Esophagus (tissue), 2 donors: ENCODE measurements at regions not wholly inside any gene's neighbourhood (a gene's known extent, or its start where the extent isn't known, plus 50 kb on each side); places are given as distances from the start of the nearest gene placed in this dataset.

ENCODE experiments used
- H3K27ac ChIP-seq, 2 donors: one replicate each; pipeline ENCODE4 v1.5.1; 2013; ENCODE audit warnings: low read depth in 2 of 2, mild to moderate bottlenecking in 2 of 2, inconsistent platforms in 1 of 2, low read length in 1 of 2, moderate library complexity in 1 of 2
- H3K27me3 ChIP-seq, 2 donors: one replicate each; pipeline ENCODE4 v1.6.1; 2013; ENCODE audit warnings: low read length in 2 of 2, control low read depth in 1 of 2, mild to moderate bottlenecking in 1 of 2; ENCODE audit not compliant: insufficient read depth in 2 of 2, control insufficient read depth in 1 of 2
- H3K36me3 ChIP-seq, 2 donors: one replicate each; pipeline ENCODE4 v1.6.1; 2013; ENCODE audit warnings: low read length in 1 of 2; ENCODE audit not compliant: control insufficient read depth in 2 of 2, insufficient read depth in 2 of 2
- H3K4me1 ChIP-seq, 2 donors: one replicate each; pipeline ENCODE4 v1.6.1; 2013; ENCODE audit warnings: low read length in 1 of 2; ENCODE audit not compliant: control insufficient read depth in 2 of 2, insufficient read depth in 2 of 2
- H3K4me3 ChIP-seq, 2 donors: one replicate each; pipeline ENCODE4 v1.5.1; 2013; ENCODE audit warnings: low read length in 2 of 2, mild to moderate bottlenecking in 2 of 2, low read depth in 1 of 2, moderate library complexity in 1 of 2
- H3K9me3 ChIP-seq, 2 donors: one replicate each; pipeline ENCODE4 v1.6.1; 2013; ENCODE audit warnings: mild to moderate bottlenecking in 2 of 2, low read depth in 1 of 2, low read length in 1 of 2, moderate library complexity in 1 of 2; ENCODE audit not compliant: control insufficient read depth in 2 of 2, insufficient read depth in 1 of 2
- WGBS, 2 donors: extraction: QIAGEN DNeasy Blood & Tissue Kit; methylation state at CpG; one replicate each; pipeline ENCODE4 v1.1.7; 2013; 5-methylcytosine and 5-hydroxymethylcytosine counted together
- donor health status: healthy with polysubstance abuse.
- donor health status: Bipolar disorder and iron deficiency.

DNA sequence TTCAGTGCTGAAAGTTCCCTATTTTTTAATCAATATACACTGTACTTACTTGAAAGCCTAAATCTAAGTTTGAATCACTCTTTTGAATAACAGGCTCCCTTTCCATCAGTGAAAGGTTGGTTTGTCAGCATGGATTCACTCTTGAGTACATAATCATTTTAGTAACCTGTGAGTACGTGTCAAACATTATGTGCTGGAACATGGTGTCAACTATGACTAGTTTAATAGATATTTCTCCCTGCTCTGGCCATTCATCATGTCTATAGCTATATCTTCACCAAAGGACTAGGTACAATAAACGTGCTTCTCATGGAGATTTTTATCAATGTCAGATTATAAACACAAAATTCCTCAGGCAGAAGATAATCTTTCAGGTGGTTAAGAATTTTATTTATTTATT lies 61.7 kb upstream of the MDFIC start:
- Histone ChIP-seq H3K4me3 (no peak overlapping the region), H3K9me3 (no peaks in the 10 kb centered on the region), H3K36me3 (no peaks in the 10 kb centered on the region), H3K27me3 (no peaks in the 10 kb centered on the region), H3K4me1 (no peaks in the 10 kb centered on the region), H3K27ac (no peak overlapping the region)
- WGBS, 2 donors: 57 to 64% methylated on average over 2 of the region's 2 CpGs

DNA sequence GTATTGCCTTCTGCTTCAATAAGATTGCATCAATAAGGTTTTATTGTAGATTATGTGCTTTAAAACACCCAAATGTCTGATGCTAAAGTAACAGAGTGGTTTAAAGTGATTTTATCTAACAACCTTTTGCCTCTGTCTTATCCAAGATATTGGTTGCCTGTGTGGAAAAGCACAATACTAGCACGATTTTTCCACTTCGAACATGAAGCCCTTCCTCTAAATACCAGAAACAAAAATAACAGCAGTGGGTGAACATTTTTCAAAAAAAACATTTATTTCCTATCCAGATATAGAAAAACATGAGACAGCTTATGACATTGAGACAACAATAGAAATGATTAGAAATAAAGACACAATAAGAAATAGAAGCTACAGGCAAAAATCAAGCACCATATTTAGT lies 59.5 kb upstream of the MDFIC start:
- no peaks in the 10 kb centered on the region for H3K9me3 ChIP-seq
- 88 to 91% methylated on average over 2 of the region's 2 CpGs for WGBS, 2 donors
- H3K36me3 ChIP-seq: no peaks in the 10 kb centered on the region
- no peak overlapping the region for H3K4me3 ChIP-seq
- no peaks in the 10 kb centered on the region for H3K4me1 ChIP-seq
- no peaks in the 10 kb centered on the region for H3K27me3 ChIP-seq
- no peak overlapping the region for H3K27ac ChIP-seq

DNA sequence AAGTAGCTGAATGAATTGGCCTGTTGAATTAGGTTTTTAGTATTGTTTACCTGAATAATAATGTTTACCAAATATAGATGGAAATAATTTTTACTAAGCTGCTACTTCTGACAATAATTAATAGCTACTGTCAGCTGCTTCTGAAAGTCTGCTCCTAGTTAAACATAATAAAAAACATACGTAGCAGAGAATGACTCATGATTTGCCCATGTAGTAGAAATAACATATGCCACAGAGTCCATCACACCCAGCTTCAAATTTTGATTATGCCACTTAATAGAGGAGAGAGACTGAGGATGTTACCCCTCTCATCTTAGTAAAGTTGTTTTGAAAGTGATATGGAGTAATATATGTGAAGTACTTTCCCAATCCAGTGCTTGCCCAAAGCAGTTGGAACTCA lies 57.6 kb upstream of the MDFIC start:
- Histone ChIP-seq H3K27me3 (no peaks in the 10 kb centered on the region), H3K36me3 (no peaks in the 10 kb centered on the region), H3K4me3 (no peak overlapping the region), H3K4me1 (no peaks in the 10 kb centered on the region), H3K27ac (no peak overlapping the region), H3K9me3 (no peaks in the 10 kb centered on the region)
- 42 to 47% methylated on average over 1 of the region's 1 CpG for WGBS, 2 donors

DNA sequence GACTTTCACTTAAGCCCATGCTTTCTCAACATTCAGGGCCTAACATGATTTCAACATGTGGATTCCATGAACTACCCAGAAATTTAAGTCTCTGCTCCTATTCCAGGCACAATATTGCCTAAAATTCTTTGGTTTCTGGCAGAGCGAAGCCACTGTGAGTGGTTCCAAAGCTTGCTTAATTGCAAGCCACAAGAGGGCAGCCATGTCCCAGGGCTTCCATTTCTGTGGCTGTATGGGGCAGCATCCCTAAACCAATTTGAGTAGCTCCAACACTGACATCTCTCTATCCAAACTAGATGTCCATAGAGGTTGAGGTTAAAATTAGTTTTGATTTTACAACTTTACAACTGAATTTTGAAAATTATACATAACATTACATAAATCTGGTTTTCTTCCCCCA lies 56.3 kb upstream of the MDFIC start:
- Histone ChIP-seq H3K27me3 (no peaks in the 10 kb centered on the region), H3K27ac (no peak overlapping the region), H3K4me1 (no peaks in the 10 kb centered on the region), H3K4me3 (no peak overlapping the region), H3K9me3 (no peaks in the 10 kb centered on the region), H3K36me3 (no peaks in the 10 kb centered on the region)
- WGBS, 2 donors: 86 to 94% methylated on average over 1 of the region's 1 CpG
